Fibroblast of skin of right biceps (primary cell): ENCODE measurements at regions not wholly inside any gene's neighbourhood (a gene's known extent, or its start where the extent isn't known, plus 50 kb on each side); places are given as distances from the start of the nearest gene placed in this dataset.

Experiments used
- DNase-seq: peaks from one replicate; pipeline ENCODE4 v3.0.0-alpha.2; 2013

- no peak for DNase-seq
These were observed 276.0 kb downstream of the FOXG1 start for GRCh38 chr14:29042551-29042950.

- DNase-seq: no peak
These were observed 277.1 kb downstream of the FOXG1 start for GRCh38 chr14:29043737-29044136.

- no peak for DNase-seq
These were observed 278.6 kb downstream of the FOXG1 start for GRCh38 chr14:29045237-29045636.

GRCh38 chr14:29054119-29054518, 287.5 kb downstream of the FOXG1 start:
- DNase-seq: no peak

GRCh38 chr14:29056041-29056566, 289.5 kb downstream of the FOXG1 start:
- DNase-seq: no peak

- DNase-seq: no peak
These were observed 295.1 kb downstream of the FOXG1 start for GRCh38 chr14:29061702-29062101.

- DNase-seq: no peak
These were observed 295.9 kb downstream of the FOXG1 start for GRCh38 chr14:29062466-29062865.

- no peak for DNase-seq
These were observed 296.4 kb downstream of the FOXG1 start for GRCh38 chr14:29062976-29063375.

- no peak for DNase-seq
These were observed 297.8 kb downstream of the FOXG1 start for GRCh38 chr14:29064305-29064900.

- DNase-seq: no peak
These were observed 302.6 kb downstream of the FOXG1 start for GRCh38 chr14:29069228-29069627.

- DNase-seq: no peak
These were observed 309.2 kb downstream of the FOXG1 start for GRCh38 chr14:29075761-29076160.

GRCh38 chr14:29077916-29078315, 311.3 kb downstream of the FOXG1 start:
- DNase-seq: no peak

GRCh38 chr14:29078810-29079522, 312.4 kb downstream of the FOXG1 start:
- no peak for DNase-seq

GRCh38 chr14:29085546-29085945, 319.0 kb downstream of the FOXG1 start:
- DNase-seq: peak; percentile 10

- DNase-seq: no peak
These were observed 323.3 kb downstream of the FOXG1 start for GRCh38 chr14:29089849-29090248.

- no peak for DNase-seq
These were observed 325.5 kb downstream of the FOXG1 start for GRCh38 chr14:29092121-29092520.

- DNase-seq: no peak
These were observed 330.9 kb downstream of the FOXG1 start for GRCh38 chr14:29097476-29097875.

GRCh38 chr14:29098656-29099055, 332.1 kb downstream of the FOXG1 start:
- DNase-seq: no peak

- DNase-seq: no peak
These were observed 335.7 kb downstream of the FOXG1 start for GRCh38 chr14:29102266-29102665.

- no peak for DNase-seq
These were observed 336.4 kb downstream of the FOXG1 start for GRCh38 chr14:29102996-29103395.

- no peak for DNase-seq
These were observed 342.3 kb downstream of the FOXG1 start for GRCh38 chr14:29108908-29109307.

GRCh38 chr14:29109589-29109988, 343.0 kb downstream of the FOXG1 start:
- no peak for DNase-seq

- no peak for DNase-seq
These were observed 345.0 kb downstream of the FOXG1 start for GRCh38 chr14:29111554-29111953.

- no peak for DNase-seq
These were observed 356.4 kb downstream of the FOXG1 start for GRCh38 chr14:29123017-29123416.

- no peak for DNase-seq
These were observed 359.8 kb downstream of the FOXG1 start for GRCh38 chr14:29126361-29126760.
